ENCODE measurements at regions not wholly inside any gene's neighbourhood (a gene's known extent, or its start where the extent isn't known, plus 50 kb on each side); places are given as distances from the start of the nearest gene placed in this dataset.
"Not testable (repeated sequence)": the region's sequence is repeated elsewhere in the genome, so short reads cannot be mapped to it uniquely, and the experiment has no call there.

GRCh38 chr6:133092771-133093170, 148.4 kb upstream of the EYA4 start:
- Histone ChIP-seq H3K27ac (no peak overlapping the region), H3K4me3 (no peak overlapping the region), H3K9me3 (no peaks in the 10 kb centered on the region), H3K27me3 (no peaks in the 10 kb centered on the region), H3K36me3 (no peaks in the 10 kb centered on the region), H3K4me1 (no peaks in the 10 kb centered on the region)
- DNase-seq (ENCODE audit: low spot score) = no peak
- TF ChIP-seq CTCF (IDR thresholded peaks at IDR 0.05) = no peak

GRCh38 chr6:133093211-133093610, 147.9 kb upstream of the EYA4 start:
- H3K27me3 ChIP-seq; H3K4me1 ChIP-seq; H3K27ac ChIP-seq; H3K4me3 ChIP-seq; H3K36me3 ChIP-seq; DNase-seq (ENCODE audit: low spot score); H3K9me3 ChIP-seq: not testable (repeated sequence)

- H3K4me3 ChIP-seq = no peak overlapping the region
- H3K27ac ChIP-seq = no peak overlapping the region
- H3K27me3 ChIP-seq = no peaks in the 10 kb centered on the region
- TF ChIP-seq CTCF (IDR thresholded peaks at IDR 0.05) = no peak
- H3K4me1 ChIP-seq = no peaks in the 10 kb centered on the region
- H3K9me3 ChIP-seq = no peaks in the 10 kb centered on the region
- no peaks in the 10 kb centered on the region for H3K36me3 ChIP-seq
- DNase-seq (ENCODE audit: low spot score) = no peak
Observed at GRCh38 chr6:133093956-133094355, 147.2 kb upstream of the EYA4 start.

- H3K9me3 ChIP-seq = no peaks in the 10 kb centered on the region
- H3K27ac ChIP-seq = no peak overlapping the region
- peaks cover 0 to 5% of the 10 kb centered on the region in 2 donors for H3K4me1 ChIP-seq
- no peak overlapping the region for H3K4me3 ChIP-seq
- DNase-seq (ENCODE audit: low spot score) = no peak
- TF ChIP-seq CTCF (IDR thresholded peaks at IDR 0.05) = no peak
- H3K36me3 ChIP-seq = no peaks in the 10 kb centered on the region
- H3K27me3 ChIP-seq = no peaks in the 10 kb centered on the region
Observed at GRCh38 chr6:133097208-133097607, 143.9 kb upstream of the EYA4 start.

- H3K27me3 ChIP-seq = no peaks in the 10 kb centered on the region
Observed at GRCh38 chr6:133099573-133099972, 141.6 kb upstream of the EYA4 start.

GRCh38 chr6:133100865-133101264, 140.3 kb upstream of the EYA4 start:
- no peak overlapping the region for H3K27ac ChIP-seq

More at GRCh38 chr6:133099573-133099972, 141.6 kb upstream of the EYA4 start:
- Histone ChIP-seq H3K27ac (no peak overlapping the region), H3K4me3 (no peak overlapping the region), H3K4me1 (peaks cover 0 to 5% of the 10 kb centered on the region in 2 donors), H3K9me3 (no peaks in the 10 kb centered on the region), H3K36me3 (no peaks in the 10 kb centered on the region)
- DNase-seq (ENCODE audit: low spot score) = no peak
- no peak for TF ChIP-seq CTCF (IDR thresholded peaks at IDR 0.05)

More at GRCh38 chr6:133100865-133101264, 140.3 kb upstream of the EYA4 start:
- Histone ChIP-seq H3K4me3 (no peak overlapping the region), H3K4me1 (peaks cover 0 to 5% of the 10 kb centered on the region in 2 donors), H3K27me3 (no peaks in the 10 kb centered on the region), H3K36me3 (no peaks in the 10 kb centered on the region), H3K9me3 (no peaks in the 10 kb centered on the region)
- TF ChIP-seq CTCF (IDR thresholded peaks at IDR 0.05) = no peak
- no peak for DNase-seq (ENCODE audit: low spot score)
